Liver (tissue), 8 donors: ENCODE measurements at regions not wholly inside any gene's neighbourhood (a gene's known extent, or its start where the extent isn't known, plus 50 kb on each side); places are given as distances from the start of the nearest gene placed in this dataset.

ENCODE experiments used
- DNase-seq: peaks from one replicate; pipeline ENCODE4 v3.0.0-alpha.2; 2017; ENCODE audit warnings: low spot score
- H3K27ac ChIP-seq, 2 donors: one replicate each; pipeline ENCODE4 v1.7.0; 2013; ENCODE audit warnings: inconsistent platforms in 2 of 2, low read length in 2 of 2, control low read depth in 1 of 2, low read depth in 1 of 2, mild to moderate bottlenecking in 1 of 2
- H3K27me3 ChIP-seq, 4 donors: one replicate each; pipeline versions ENCODE4 v1.6.1 to v1.7.0; 2013; ENCODE audit warnings: low read length in 3 of 4, inconsistent platforms in 1 of 4, mild to moderate bottlenecking in 1 of 4, moderate library complexity in 1 of 4; ENCODE audit not compliant: control insufficient read depth in 4 of 4, insufficient read depth in 4 of 4
- H3K36me3 ChIP-seq, 4 donors: one replicate each; pipeline versions ENCODE4 v1.6.1 to v1.7.0; 2013; ENCODE audit warnings: low read length in 3 of 4, mild to moderate bottlenecking in 3 of 4, low read depth in 1 of 4, moderate library complexity in 1 of 4; ENCODE audit not compliant: control insufficient read depth in 4 of 4, insufficient read depth in 3 of 4
- H3K4me1 ChIP-seq, 4 donors: one replicate each; pipeline versions ENCODE4 v1.6.1 to v1.7.0; 2013; ENCODE audit warnings: low read length in 3 of 4, mild to moderate bottlenecking in 3 of 4, moderate library complexity in 1 of 4; ENCODE audit not compliant: control insufficient read depth in 4 of 4, insufficient read depth in 4 of 4
- H3K4me3 ChIP-seq, 3 donors: one replicate each; pipeline versions ENCODE4 v1.6.1 to v1.7.0; 2013; ENCODE audit warnings: low read length in 3 of 3, control low read depth in 1 of 3, low read depth in 1 of 3, mild to moderate bottlenecking in 1 of 3
- H3K9ac ChIP-seq, 2 donors: one replicate each; pipeline ENCODE4 v1.7.0; 2013; ENCODE audit warnings: low read length in 2 of 2, mild to moderate bottlenecking in 2 of 2, moderate library complexity in 2 of 2, control low read depth in 1 of 2, low read depth in 1 of 2
- H3K9me3 ChIP-seq, 4 donors: one replicate each; pipeline versions ENCODE4 v1.6.1 to v1.7.0; 2013; ENCODE audit warnings: low read length in 3 of 4; ENCODE audit not compliant: control insufficient read depth in 4 of 4
- CTCF ChIP-seq: fragments of 150-350 bp; IDR thresholded peaks from 2 replicates; pipeline ENCODE4 v1.5.1; 2017; ENCODE audit warnings: improper control_type of control experiment, low read depth, low read length; ENCODE audit not compliant: missing input control
- EGR1 ChIP-seq, 2 donors: IDR thresholded peaks; 2 replicates each; pipeline ENCODE4 v1.6.1; 2016 to 2018; ENCODE audit warnings: antibody characterized with exemption in 2 of 2, low read depth in 2 of 2
- FOXA1 ChIP-seq: IDR thresholded peaks from 2 replicates; pipeline ENCODE4 v1.6.1; 2016; ENCODE audit warnings: antibody characterized with exemption
- HNF4G ChIP-seq: IDR thresholded peaks from 2 replicates; pipeline ENCODE4 v1.6.1; 2016; ENCODE audit warnings: antibody characterized with exemption
- MAX ChIP-seq: IDR thresholded peaks from 2 replicates; pipeline ENCODE4 v1.6.1; 2016; ENCODE audit warnings: antibody characterized with exemption
- NR2F2 ChIP-seq: IDR thresholded peaks from 2 replicates; pipeline ENCODE4 v1.6.1; 2016; ENCODE audit warnings: antibody characterized with exemption
- REST ChIP-seq: IDR thresholded peaks from 2 replicates; pipeline ENCODE4 v1.6.1; 2016; ENCODE audit warnings: antibody characterized with exemption, mild to moderate bottlenecking
- RXRA ChIP-seq, 2 donors: IDR thresholded peaks; 2 replicates each; pipeline ENCODE4 v1.6.1; 2017 to 2018; ENCODE audit warnings: antibody characterized with exemption in 2 of 2, mild to moderate bottlenecking in 1 of 2
- TAF1 ChIP-seq: conservative IDR thresholded peaks from 2 replicates; pipeline ENCODE4 v1.6.1; 2016; ENCODE audit warnings: antibody characterized with exemption, mild to moderate bottlenecking
- YY1 ChIP-seq: IDR thresholded peaks from 2 replicates; pipeline ENCODE4 v1.6.1; 2016; ENCODE audit warnings: antibody characterized with exemption, mild to moderate bottlenecking
- ZBTB33 ChIP-seq: IDR thresholded peaks from 2 replicates; pipeline ENCODE4 v1.6.1; 2016; ENCODE audit warnings: antibody characterized with exemption
- WGBS: extraction: QIAGEN DNeasy Blood & Tissue Kit; methylation state at CpG from one replicate; pipeline ENCODE4 v1.1.7; 2013; 5-methylcytosine and 5-hydroxymethylcytosine counted together
- donor health status: healthy.
- donor health status: healthy.
- donor health status: healthy.
- donor health status: healthy.
- donor health status: healthy.

- TF ChIP-seq REST (no peak), FOXA1 (no peak)
Measured at GRCh38 chr5:15073453-15073852, 201.9 kb upstream of the ANKH start (continued).

- DNase-seq = no peak
- Histone ChIP-seq H3K27ac (no peak overlapping the region), H3K9me3 (no peaks in the 10 kb centered on the region), H3K27me3 (no peaks in the 10 kb centered on the region), H3K4me1 (no peaks in the 10 kb centered on the region), H3K36me3 (no peaks in the 10 kb centered on the region), H3K4me3 (no peak overlapping the region), H3K9ac (no peak overlapping the region)
- WGBS = 90% methylated on average over 6 of the region's 6 CpGs
- TF ChIP-seq CTCF (no peak), REST (no peak), RXRA (IDR thresholded peaks at IDR 0.05) (no peak), TAF1 (no peak), YY1 (no peak), MAX (no peak), ZBTB33 (no peak), EGR1 (IDR thresholded peaks at IDR 0.05; ENCODE audit: low read depth in 2 of 2) (no peak), NR2F2 (no peak), HNF4G (no peak)
Measured at GRCh38 chr5:15070907-15071306, 199.3 kb upstream of the ANKH start.
